Prostate gland (tissue), 2 donors: ENCODE measurements at regions not wholly inside any gene's neighbourhood (a gene's known extent, or its start where the extent isn't known, plus 50 kb on each side); places are given as distances from the start of the nearest gene placed in this dataset.

Experiments used
- POLR2A ChIP-seq: fragments of 450-650 bp; IDR thresholded peaks from one replicate; pipeline ENCODE4 v1.6.1; 2016; ENCODE audit warnings: antibody characterized with exemption, mild to moderate bottlenecking
- POLR2AphosphoS5 ChIP-seq: sonication (generic); formaldehyde crosslinking; IDR thresholded peaks from one replicate; pipeline ENCODE4 v1.6.1; 2017; ENCODE audit warnings: antibody characterized with exemption
- TF ChIP-seq, protein P1 (sequence below), 4 experiments: fragments of 200-600 bp in 2 of 4; fragments of 450-650 bp in 2 of 4; sonication (generic) in 2 of 4; IDR thresholded peaks; 1 replicate in 3 of 4; 2 replicates in 1 of 4; pipeline ENCODE4 v1.5.1; 2016 to 2019; ENCODE audit warnings: antibody characterized with exemption in 4 of 4, mild to moderate bottlenecking in 2 of 4, moderate library complexity in 2 of 4

DNA sequence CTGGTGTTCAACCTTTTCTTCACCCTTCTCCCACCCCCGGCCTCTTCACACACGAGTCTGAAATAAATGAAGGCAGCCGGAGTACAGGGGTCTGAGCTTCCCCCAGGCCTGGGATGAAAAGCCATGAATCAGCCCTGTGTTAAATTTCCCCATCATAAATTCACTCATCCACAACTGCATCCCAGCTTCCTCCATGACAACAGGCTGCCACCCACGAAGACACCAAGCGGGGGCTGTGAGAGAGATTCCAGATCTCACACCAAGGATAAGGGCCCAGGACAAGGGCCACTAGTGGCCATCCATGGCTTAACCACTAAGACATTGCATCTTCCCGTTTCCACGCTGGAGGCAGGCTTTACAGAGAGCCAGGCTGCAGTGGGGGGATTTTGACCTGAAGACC is 93.9 kb upstream of the NCOR2 start:
- TF ChIP-seq, protein P1, sequence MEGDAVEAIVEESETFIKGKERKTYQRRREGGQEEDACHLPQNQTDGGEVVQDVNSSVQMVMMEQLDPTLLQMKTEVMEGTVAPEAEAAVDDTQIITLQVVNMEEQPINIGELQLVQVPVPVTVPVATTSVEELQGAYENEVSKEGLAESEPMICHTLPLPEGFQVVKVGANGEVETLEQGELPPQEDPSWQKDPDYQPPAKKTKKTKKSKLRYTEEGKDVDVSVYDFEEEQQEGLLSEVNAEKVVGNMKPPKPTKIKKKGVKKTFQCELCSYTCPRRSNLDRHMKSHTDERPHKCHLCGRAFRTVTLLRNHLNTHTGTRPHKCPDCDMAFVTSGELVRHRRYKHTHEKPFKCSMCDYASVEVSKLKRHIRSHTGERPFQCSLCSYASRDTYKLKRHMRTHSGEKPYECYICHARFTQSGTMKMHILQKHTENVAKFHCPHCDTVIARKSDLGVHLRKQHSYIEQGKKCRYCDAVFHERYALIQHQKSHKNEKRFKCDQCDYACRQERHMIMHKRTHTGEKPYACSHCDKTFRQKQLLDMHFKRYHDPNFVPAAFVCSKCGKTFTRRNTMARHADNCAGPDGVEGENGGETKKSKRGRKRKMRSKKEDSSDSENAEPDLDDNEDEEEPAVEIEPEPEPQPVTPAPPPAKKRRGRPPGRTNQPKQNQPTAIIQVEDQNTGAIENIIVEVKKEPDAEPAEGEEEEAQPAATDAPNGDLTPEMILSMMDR (IDR thresholded peaks at IDR 0.05): no peak
- TF ChIP-seq POLR2A (no peak), POLR2AphosphoS5 (no peak)
